H1 (cell line): ENCODE measurements at regions not wholly inside any gene's neighbourhood (a gene's known extent, or its start where the extent isn't known, plus 50 kb on each side); places are given as distances from the start of the nearest gene placed in this dataset.

Experiments used
- CTCF ChIA-PET: fragments of 300-600 bp; sonication (Branson Sonifier 250); formaldehyde crosslinking; loops from one replicate; lab custom pipeline; 2021; ENCODE audit not compliant: partially characterized antibody; lab: Charles Lee
- POLR2A ChIA-PET: fragments of 300-600 bp; sonication (Branson Sonifier 250); formaldehyde crosslinking; loops from one replicate; lab custom pipeline; 2021; ENCODE audit warnings: inconsistent platforms; ENCODE audit not compliant: partially characterized antibody; lab: Charles Lee
- DNase-seq, 2 experiments: peaks; one replicate each; pipeline versions ENCODE4 v3.0.0 to v3.0.0-alpha.2; 2010 to 2022; ENCODE audit warnings: low spot score in 2 of 2, low read depth in 1 of 2, mixed read lengths in 1 of 2
- FAIRE-seq: peaks from 2 replicates; lab custom pipeline; 2011; peaks lifted over from hg19 to GRCh38; lab: Jason Lieb, UNC
- H2AFZ ChIP-seq: 2 replicates; pipeline ENCODE4 v1.8.1; 2012; ENCODE audit warnings: low read length, inconsistent platforms
- H2AK5ac ChIP-seq: 2 replicates; pipeline ENCODE4 v1.6.1; 2013; ENCODE audit warnings: low read depth, low read length
- H2BK120ac ChIP-seq: replicated peaks from 2 replicates; pipeline ENCODE3; 2013; ENCODE audit warnings: low read depth, low read length, inconsistent platforms
- H2BK12ac ChIP-seq: 2 replicates; pipeline ENCODE4 v1.6.1; 2013; ENCODE audit warnings: low read depth, low read length
- H2BK15ac ChIP-seq: 2 replicates; pipeline ENCODE4 v1.6.1; 2013; ENCODE audit warnings: low read length
- H2BK20ac ChIP-seq: 2 replicates; pipeline ENCODE4 v1.6.1; 2013; ENCODE audit warnings: low read length
- H2BK5ac ChIP-seq: 2 replicates; pipeline ENCODE4 v1.6.1; 2013; ENCODE audit warnings: low read depth, low read length
- H3K14ac ChIP-seq: 2 replicates; pipeline ENCODE4 v1.6.1; 2013; ENCODE audit warnings: inconsistent platforms; ENCODE audit not compliant: insufficient read length
- H3K18ac ChIP-seq: 2 replicates; pipeline ENCODE4 v1.6.1; 2013; ENCODE audit warnings: low read length; ENCODE audit errors: extremely low read depth
- H3K23ac ChIP-seq: 2 replicates; pipeline ENCODE4 v1.6.1; 2013; ENCODE audit warnings: inconsistent platforms; ENCODE audit not compliant: insufficient read length
- H3K23me2 ChIP-seq: 2 replicates; pipeline ENCODE4 v1.6.1; 2013; ENCODE audit warnings: low read depth, low read length
- H3K27ac ChIP-seq: 2 replicates; pipeline ENCODE4 v1.6.1; 2011; ENCODE audit warnings: low read depth, low read length, inconsistent platforms
- H3K27me3 ChIP-seq, 4 experiments: replicated peaks in 1 of 4; 1 replicate in 1 of 4; 2 replicates in 3 of 4; pipeline versions ENCODE4 v1.6.1 to v1.8.1; 2011 to 2013; ENCODE audit warnings: low read length in 3 of 4, mild to moderate bottlenecking in 3 of 4, inconsistent platforms in 2 of 4, mixed read lengths in 2 of 4, moderate library complexity in 1 of 4; ENCODE audit not compliant: control insufficient read depth in 3 of 4, insufficient read depth in 3 of 4; ENCODE audit errors: extremely low read depth in 1 of 4
- H3K36me3 ChIP-seq, 4 experiments: 2 replicates each; pipeline versions ENCODE4 v1.6.1 to v1.8.1; 2011 to 2013; ENCODE audit warnings: mild to moderate bottlenecking in 4 of 4, low read length in 3 of 4, moderate library complexity in 2 of 4, control low read depth in 1 of 4, inconsistent platforms in 1 of 4; ENCODE audit not compliant: insufficient read depth in 4 of 4, control insufficient read depth in 2 of 4
- H3K4ac ChIP-seq: replicated peaks from 2 replicates; pipeline ENCODE3; 2013; ENCODE audit warnings: low read length, low read depth, mixed read lengths, inconsistent platforms; ENCODE audit not compliant: insufficient read length
- H3K4me1 ChIP-seq, 4 experiments: replicated peaks in 1 of 4; 1 replicate in 1 of 4; 2 replicates in 3 of 4; pipeline versions ENCODE4 v1.6.1 to v1.8.1; 2011 to 2013; ENCODE audit warnings: low read length in 3 of 4, inconsistent platforms in 2 of 4, mixed read lengths in 1 of 4; ENCODE audit not compliant: insufficient read depth in 4 of 4, control insufficient read depth in 3 of 4
- H3K4me2 ChIP-seq, 2 experiments: 2 replicates each; pipeline versions ENCODE4 v1.6.1 to v1.8.1; 2011 to 2013; ENCODE audit warnings: low read depth in 2 of 2, low read length in 2 of 2, control low read depth in 1 of 2, inconsistent platforms in 1 of 2, mild to moderate bottlenecking in 1 of 2; ENCODE audit not compliant: insufficient read depth in 1 of 2
- H3K4me3 ChIP-seq, 4 experiments: fragments of 200-600, 300-600 bp in 1 of 4; sonication (generic), shearing (Covaris generic), sonication (Bioruptor Twin) in 1 of 4; 2 replicates each; pipeline versions ENCODE4 v1.5.1 to v1.8.1; 2011 to 2016; ENCODE audit warnings: low read length in 4 of 4, low read depth in 3 of 4, control low read depth in 2 of 4, inconsistent platforms in 2 of 4, mild to moderate bottlenecking in 2 of 4, mixed read lengths in 1 of 4, moderate library complexity in 1 of 4; ENCODE audit not compliant: insufficient read depth in 2 of 4; ENCODE audit errors: extremely low read depth in 1 of 4
- H3K56ac ChIP-seq: replicated peaks from 2 replicates; pipeline ENCODE3; 2013; ENCODE audit warnings: low read depth, mild to moderate bottlenecking, mixed read lengths, low read length, inconsistent platforms; ENCODE audit not compliant: insufficient read length
- H3K79me1 ChIP-seq: 2 replicates; pipeline ENCODE4 v1.6.1; 2013; ENCODE audit warnings: low read depth, low read length, control low read depth
- H3K79me2 ChIP-seq, 2 experiments: 2 replicates each; pipeline versions ENCODE4 v1.6.1 to v1.8.1; 2012 to 2013; ENCODE audit warnings: low read length in 2 of 2, mild to moderate bottlenecking in 2 of 2, inconsistent platforms in 1 of 2; ENCODE audit not compliant: insufficient read depth in 2 of 2, control insufficient read depth in 1 of 2
- H3K9ac ChIP-seq, 4 experiments: replicated peaks in 1 of 4; 1 replicate in 1 of 4; 2 replicates in 3 of 4; pipeline versions ENCODE4 v1.6.1 to v1.8.1; 2011 to 2013; ENCODE audit warnings: low read depth in 3 of 4, low read length in 3 of 4, control low read depth in 2 of 4, mild to moderate bottlenecking in 2 of 4, moderate library complexity in 2 of 4, inconsistent platforms in 1 of 4; ENCODE audit errors: extremely low read depth in 1 of 4
- H3K9me3 ChIP-seq, 2 experiments: 2 replicates each; pipeline versions ENCODE4 v1.6.1 to v1.8.1; 2012 to 2013; ENCODE audit warnings: mild to moderate bottlenecking in 2 of 2, moderate library complexity in 2 of 2, control low read depth in 1 of 2, inconsistent platforms in 1 of 2, low read depth in 1 of 2, low read length in 1 of 2, mixed read lengths in 1 of 2; ENCODE audit not compliant: insufficient read depth in 2 of 2
- H4K20me1 ChIP-seq, 2 experiments: replicated peaks in 1 of 2; 2 replicates each; pipeline versions ENCODE3 to v1.8.1; 2011 to 2013; ENCODE audit warnings: inconsistent platforms in 2 of 2, low read length in 2 of 2, mild to moderate bottlenecking in 1 of 2; ENCODE audit not compliant: insufficient read depth in 2 of 2, control insufficient read depth in 1 of 2
- H4K5ac ChIP-seq: 2 replicates; pipeline ENCODE4 v1.6.1; 2013; ENCODE audit warnings: low read length, low read depth, mixed read lengths, inconsistent platforms; ENCODE audit not compliant: insufficient read length
- H4K8ac ChIP-seq: 2 replicates; pipeline ENCODE4 v1.8.0; 2013; ENCODE audit warnings: mild to moderate bottlenecking, moderate library complexity, low read length, inconsistent platforms; ENCODE audit not compliant: insufficient read depth; ENCODE audit errors: extremely low read depth
- H4K91ac ChIP-seq: replicated peaks from 2 replicates; pipeline ENCODE3; 2013; ENCODE audit warnings: low read length, mixed read lengths, inconsistent platforms; ENCODE audit not compliant: insufficient read length
- CBX8 ChIP-seq: fragments of 300-800, 300-1000 bp; sonication (generic); IDR thresholded peaks from 2 replicates; pipeline ENCODE4 v1.7.1; 2016; ENCODE audit warnings: low read depth, low read length, borderline replicate concordance
- CHD1 ChIP-seq: IDR thresholded peaks from 2 replicates; pipeline ENCODE4 v1.6.1; 2012; ENCODE audit warnings: low read depth, low read length, improper control_type of control experiment
- CREB1 ChIP-seq: IDR thresholded peaks from 2 replicates; pipeline ENCODE4 v1.6.1; 2012; ENCODE audit warnings: inconsistent platforms
- JUN ChIP-seq: IDR thresholded peaks from 2 replicates; pipeline ENCODE4 v1.6.1; 2011; ENCODE audit warnings: low read depth, mild to moderate bottlenecking, improper control_type of control experiment, low read length
- KDM1A ChIP-seq: fragments of 200-600, 300-600 bp; sonication (generic); IDR thresholded peaks from 2 replicates; pipeline ENCODE4 v1.7.1; 2016; ENCODE audit warnings: mild to moderate bottlenecking, low read length, borderline replicate concordance
- POLR2A ChIP-seq, 2 experiments: IDR thresholded peaks; 1 replicate in 1 of 2; 2 replicates in 1 of 2; pipeline ENCODE4 v1.6.1; 2011; ENCODE audit warnings: low read depth in 2 of 2, low read length in 2 of 2, mild to moderate bottlenecking in 2 of 2; ENCODE audit errors: control extremely low read depth in 1 of 2
- RFX5 ChIP-seq: IDR thresholded peaks from 2 replicates; pipeline ENCODE4 v1.6.1; 2011; ENCODE audit warnings: low read depth, low read length, improper control_type of control experiment, borderline replicate concordance
- SIRT6 ChIP-seq: IDR thresholded peaks from one replicate; pipeline ENCODE4 v1.7.1; 2012; ENCODE audit warnings: low read length, inconsistent platforms
- SP4 ChIP-seq: IDR thresholded peaks from 2 replicates; pipeline ENCODE4 v1.6.1; 2012; ENCODE audit warnings: low read length, inconsistent platforms
- SRF ChIP-seq: IDR thresholded peaks from 2 replicates; pipeline ENCODE4 v1.6.1; 2011; ENCODE audit warnings: mild to moderate bottlenecking, low read depth, low read length, moderate library complexity
- TAF1 ChIP-seq: IDR thresholded peaks from 2 replicates; pipeline ENCODE4 v1.6.1; 2011; ENCODE audit warnings: mild to moderate bottlenecking, low read depth, low read length
- TCF12 ChIP-seq: IDR thresholded peaks from 2 replicates; pipeline ENCODE4 v1.6.1; 2011; ENCODE audit warnings: low read depth, mild to moderate bottlenecking, low read length
- WGBS, 2 experiments: shearing (Covaris generic) in 1 of 2; methylation state at CpG; one replicate each; pipeline versions ENCODE4 v1.1.6 to v1.1.7; 2013 to 2015; ENCODE audit warnings: low lambda C conversion rate in 2 of 2, mixed read lengths in 2 of 2, inconsistent platforms in 1 of 2, low coverage in 1 of 2, missing lambda C conversion rate in 1 of 2; ENCODE audit not compliant: insufficient replicate concordance in 2 of 2, insufficient coverage in 1 of 2, insufficient read length in 1 of 2; ENCODE audit errors: extremely low coverage in 1 of 2, missing lambda C conversion rate in 1 of 2; 5-methylcytosine and 5-hydroxymethylcytosine counted together

DNA sequence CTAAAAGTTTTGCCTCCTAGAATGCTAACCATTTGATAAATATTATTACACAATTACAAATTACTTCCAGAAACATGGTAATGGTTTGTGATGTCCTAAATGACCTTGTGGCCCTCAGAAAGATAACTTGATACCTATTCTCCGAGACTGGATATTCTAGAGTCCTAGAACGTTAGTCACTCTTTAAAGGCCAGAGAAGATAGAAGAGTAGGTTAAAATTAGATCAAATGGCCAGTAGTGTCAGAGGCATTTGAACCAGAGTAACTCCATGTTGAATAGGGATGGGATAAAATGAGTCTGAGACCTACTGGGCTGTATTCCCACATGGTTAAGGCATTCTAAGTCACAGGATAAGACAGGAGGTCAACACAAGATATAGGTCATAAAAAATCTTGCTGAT, 96.6 kb upstream of the ADAMTS20 start:
- Histone ChIP-seq H4K20me1 (no peaks in the 10 kb centered on the region), H3K18ac (no peak overlapping the region), H3K79me2 (no peaks in the 10 kb centered on the region), H2BK12ac (no peak overlapping the region), H2BK120ac (no peak overlapping the region), H3K27me3 (no peaks in the 10 kb centered on the region), H3K4me3 (no peak overlapping the region), H3K36me3 (no peaks in the 10 kb centered on the region), H3K23me2 (no peaks in the 10 kb centered on the region), H3K4me2 (no peak overlapping the region), H2AK5ac (no peak overlapping the region), H3K4me1 (no peaks in the 10 kb centered on the region), H3K9ac (no peak overlapping the region), H4K5ac (no peak overlapping the region), H3K79me1 (no peaks in the 10 kb centered on the region), H2BK15ac (no peak overlapping the region), H4K8ac (no peak overlapping the region), H4K91ac (no peak overlapping the region), H3K4ac (no peak overlapping the region), H2BK5ac (no peak overlapping the region), H3K56ac (no peak overlapping the region), H3K23ac (no peak overlapping the region), H3K9me3 (no peaks in the 10 kb centered on the region), H2AFZ (no peak overlapping the region), H3K14ac (no peak overlapping the region), H3K27ac (no peak overlapping the region), H2BK20ac (no peak overlapping the region)
- ChIA-PET POLR2A (no interaction called here), CTCF (interaction anchor here (1.2 kb wide), 1 partner anchor 53 kb away, joined by 4 read pairs; no protein-coding TSS in a partner anchor)
- WGBS, 2 experiments, result 84% methylated on average over 2 of the region's 2 CpGs; no CpG with 5 or more reads in 1 of the 2 experiments
- DNase-seq (no peak), FAIRE-seq (no peak)
- TF ChIP-seq CREB1 (no peak), TCF12 (no peak), POLR2A (IDR thresholded peaks at IDR 0.05; ENCODE audit: control extremely low read depth in 1 of 2, low read depth in 2 of 2, low read length in 2 of 2) (no peak), CHD1 (no peak), JUN (no peak), RFX5 (no peak), SP4 (no peak), KDM1A (no peak), TAF1 (no peak), SIRT6 (no peak), SRF (no peak), CBX8 (no peak)
